ENCODE measurements at regions not wholly inside any gene's neighbourhood (a gene's known extent, or its start where the extent isn't known, plus 50 kb on each side); places are given as distances from the start of the nearest gene placed in this dataset.

GRCh38 chr2:107553539-107553938 is 273.2 kb upstream of the RGPD4 start:
- peaks cover 3% of the 10 kb centered on the region for H3K36me3 Mint-ChIP-seq (ENCODE audit: low read depth)

GRCh38 chr2:107556038-107556627 is 270.6 kb upstream of the RGPD4 start:
- no peak for DNase-seq (ENCODE audit: low spot score)
- Mint-ChIP-seq H3K27ac (ENCODE audit: unreplicated experiment) (no peak overlapping the region), H3K27me3 (ENCODE audit: low read depth) (no peaks in the 10 kb centered on the region), H3K9me3 (ENCODE audit: low read depth) (peaks cover 30% of the 10 kb centered on the region), H3K36me3 (ENCODE audit: low read depth) (peaks cover 3% of the 10 kb centered on the region), H3K4me3 (ENCODE audit: unreplicated experiment) (no peak overlapping the region), H3K4me1 (ENCODE audit: low read depth) (no peaks in the 10 kb centered on the region)
- TF ChIP-seq CTCF (IDR thresholded peaks at IDR 0.05) = no peak

More at GRCh38 chr2:107553539-107553938, 273.2 kb upstream of the RGPD4 start:
- no peaks in the 10 kb centered on the region for H3K4me1 Mint-ChIP-seq (ENCODE audit: low read depth)
- no peak for DNase-seq (ENCODE audit: low spot score)
- no peaks in the 10 kb centered on the region for H3K27me3 Mint-ChIP-seq (ENCODE audit: low read depth)
- TF ChIP-seq CTCF (IDR thresholded peaks at IDR 0.05) = no peak
- H3K9me3 Mint-ChIP-seq (ENCODE audit: low read depth) = peaks cover 30% of the 10 kb centered on the region
- no peak overlapping the region for H3K4me3 Mint-ChIP-seq (ENCODE audit: unreplicated experiment)
- no peak overlapping the region for H3K27ac Mint-ChIP-seq (ENCODE audit: unreplicated experiment)

- no peak for TF ChIP-seq CTCF (IDR thresholded peaks at IDR 0.05)
- H3K36me3 Mint-ChIP-seq (ENCODE audit: low read depth) = peaks cover 3% of the 10 kb centered on the region
- no peak for DNase-seq (ENCODE audit: low spot score)
- peaks cover 30% of the 10 kb centered on the region for H3K9me3 Mint-ChIP-seq (ENCODE audit: low read depth)
- no peaks in the 10 kb centered on the region for H3K4me1 Mint-ChIP-seq (ENCODE audit: low read depth)
- no peak overlapping the region for H3K4me3 Mint-ChIP-seq (ENCODE audit: unreplicated experiment)
- peaks cover 3% of the 10 kb centered on the region for H3K27me3 Mint-ChIP-seq (ENCODE audit: low read depth)
- no peak overlapping the region for H3K27ac Mint-ChIP-seq (ENCODE audit: unreplicated experiment)
Measured at GRCh38 chr2:107558295-107558694, 268.4 kb upstream of the RGPD4 start.

GRCh38 chr2:107569496-107569895 is 257.2 kb upstream of the RGPD4 start:
- Mint-ChIP-seq H3K36me3 (ENCODE audit: low read depth) (no peaks in the 10 kb centered on the region), H3K27ac (ENCODE audit: unreplicated experiment) (no peak overlapping the region), H3K4me1 (ENCODE audit: low read depth) (peaks cover 12% of the 10 kb centered on the region), H3K27me3 (ENCODE audit: low read depth) (peaks cover 2% of the 10 kb centered on the region), H3K9me3 (ENCODE audit: low read depth) (no peaks in the 10 kb centered on the region), H3K4me3 (ENCODE audit: unreplicated experiment) (no peak overlapping the region)
- no peak for DNase-seq (ENCODE audit: low spot score)
- TF ChIP-seq CTCF (IDR thresholded peaks at IDR 0.05) = no peak

DNA sequence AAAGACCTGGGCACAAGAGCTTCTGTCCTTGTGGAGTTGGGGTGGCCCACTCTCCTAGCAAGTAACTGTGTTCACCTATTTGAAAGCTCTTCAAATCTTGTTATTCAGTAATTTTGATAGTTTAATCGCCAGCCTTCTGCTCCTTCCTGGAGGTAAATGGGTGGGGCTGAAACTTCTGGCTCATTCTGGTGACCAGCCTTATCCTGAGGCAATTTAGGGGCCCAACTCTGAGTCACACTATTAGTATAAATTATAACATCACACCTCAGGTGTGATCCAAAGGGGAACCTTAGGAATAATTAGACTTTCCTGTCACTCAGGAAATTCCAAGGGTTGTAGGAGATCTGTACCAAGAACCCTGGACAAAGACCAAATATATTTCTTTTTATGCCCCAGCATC is 255.8 kb upstream of the RGPD4 start:
- TF ChIP-seq CTCF (IDR thresholded peaks at IDR 0.05) = no peak

More for the DNA sequence above, 255.8 kb upstream of the RGPD4 start:
- no peak for DNase-seq (ENCODE audit: low spot score)
- H3K27me3 Mint-ChIP-seq (ENCODE audit: low read depth) = peaks cover 2% of the 10 kb centered on the region
- H3K4me3 Mint-ChIP-seq (ENCODE audit: unreplicated experiment) = no peak overlapping the region
- H3K36me3 Mint-ChIP-seq (ENCODE audit: low read depth) = no peaks in the 10 kb centered on the region
- H3K27ac Mint-ChIP-seq (ENCODE audit: unreplicated experiment) = no peak overlapping the region
- no peaks in the 10 kb centered on the region for H3K9me3 Mint-ChIP-seq (ENCODE audit: low read depth)
- H3K4me1 Mint-ChIP-seq (ENCODE audit: low read depth) = peaks cover 12% of the 10 kb centered on the region
